ENCODE measurements at regions not wholly inside any gene's neighbourhood (a gene's known extent, or its start where the extent isn't known, plus 50 kb on each side); places are given as distances from the start of the nearest gene placed in this dataset.

- no peak for DNase-seq
Measured at GRCh38 chr9:14560194-14560593, 133.0 kb downstream of the ZDHHC21 start.

- DNase-seq = peak; percentile 81
Measured at GRCh38 chr9:14554886-14555285, 138.3 kb downstream of the ZDHHC21 start.

- no peak for DNase-seq
Measured at GRCh38 chr9:14547245-14548060, 145.8 kb downstream of the ZDHHC21 start.

DNA sequence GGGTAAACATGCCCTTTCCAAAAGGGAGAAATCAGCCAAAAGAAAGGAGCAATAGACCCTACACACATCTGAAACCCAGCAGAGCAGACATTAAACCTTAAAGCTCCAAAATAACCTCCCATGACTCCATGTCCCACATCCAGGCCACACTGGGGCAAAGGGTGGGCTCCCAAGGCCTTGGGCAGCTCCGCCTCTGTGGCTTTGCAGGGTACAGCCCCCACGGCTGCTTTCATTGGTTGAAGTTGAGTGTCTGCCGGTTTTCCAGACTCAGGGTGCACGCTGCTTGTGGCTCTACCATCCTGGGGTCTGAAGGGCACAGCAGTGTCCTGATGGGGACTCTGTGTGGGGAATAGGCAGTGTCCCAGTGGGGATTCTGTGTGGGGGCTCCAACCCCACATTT, 146.5 kb downstream of the ZDHHC21 start:
- no peak for DNase-seq

GRCh38 chr9:14542071-14542470, 151.2 kb downstream of the ZDHHC21 start:
- DNase-seq = no peak

DNA sequence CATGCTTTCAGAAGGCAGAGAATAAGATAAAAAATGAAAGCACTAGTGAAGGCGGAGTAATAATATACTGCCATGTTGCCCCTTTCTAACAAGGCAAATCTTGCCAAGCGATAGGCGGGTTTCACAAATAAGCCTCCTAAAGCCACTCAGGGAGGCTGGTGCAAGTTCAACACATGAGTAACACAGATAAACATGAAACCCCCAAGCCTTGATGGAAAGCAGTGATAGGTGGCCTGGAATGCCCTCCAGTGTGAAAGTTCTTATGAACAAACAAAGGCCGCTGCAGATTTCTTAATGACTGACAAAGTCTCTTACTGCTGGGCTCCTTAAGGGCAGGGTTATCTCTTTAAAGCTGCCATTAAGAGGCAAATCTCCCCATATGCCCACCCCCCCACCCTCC, 154.7 kb downstream of the ZDHHC21 start:
- no peak for DNase-seq

GRCh38 chr9:14535161-14535955, 157.9 kb downstream of the ZDHHC21 start:
- no peak for DNase-seq

GRCh38 chr9:14533867-14534640, 159.2 kb downstream of the ZDHHC21 start:
- no peak for DNase-seq

DNA sequence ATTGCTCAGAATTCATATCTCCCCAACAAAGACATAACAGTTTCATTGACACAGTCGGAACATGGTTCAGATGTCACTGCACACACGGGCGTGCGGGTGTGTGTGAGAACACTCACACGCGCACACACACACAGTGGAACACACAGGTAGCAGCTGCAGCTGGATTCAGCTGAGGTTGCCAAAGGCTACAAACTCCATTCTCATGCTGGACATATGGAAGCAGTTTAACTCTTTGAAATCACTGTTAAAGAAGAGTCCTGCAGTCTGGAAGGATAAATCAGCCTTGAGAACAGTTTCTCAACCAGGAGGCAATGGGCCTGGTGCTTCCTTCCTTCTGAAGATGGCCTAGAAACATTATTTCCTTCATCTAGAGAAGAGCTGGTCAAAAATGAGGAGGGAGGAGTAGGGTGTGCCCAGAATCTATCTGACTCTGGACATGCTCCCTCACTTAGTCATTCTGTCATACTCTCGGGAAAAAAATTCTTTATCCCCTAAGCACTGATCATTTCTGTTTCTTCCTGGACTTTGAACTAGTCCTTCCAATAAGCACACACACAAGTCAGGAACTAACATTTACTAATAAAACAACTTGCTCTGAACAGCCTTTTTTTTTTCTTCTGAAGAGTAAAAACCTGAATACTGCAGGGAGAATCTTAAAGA, 160.6 kb downstream of the ZDHHC21 start:
- peak; percentile 60 for DNase-seq

- peak; percentile 36 for DNase-seq
Measured at GRCh38 chr9:14531341-14532269, 161.6 kb downstream of the ZDHHC21 start.

DNA sequence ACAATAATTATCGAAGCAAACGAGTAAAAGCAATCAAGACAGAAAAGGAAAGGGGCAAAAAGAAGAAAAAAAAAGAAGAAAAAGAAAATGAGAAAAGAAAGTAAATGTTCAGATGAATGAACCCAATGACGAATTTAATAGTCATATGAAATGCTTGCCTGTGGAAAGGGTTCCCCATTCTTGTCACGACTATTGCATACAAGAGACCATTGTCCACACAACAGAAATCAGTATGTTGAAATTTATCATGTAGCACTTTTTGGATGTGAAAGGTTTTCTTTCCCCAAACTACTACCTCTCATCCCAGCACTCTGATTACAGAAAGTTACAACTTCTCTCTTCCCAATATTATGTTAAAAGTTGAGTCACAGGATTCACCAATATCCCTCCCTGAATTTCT, 162.4 kb downstream of the ZDHHC21 start:
- DNase-seq = no peak

- peak; percentile 46 for DNase-seq
Measured at GRCh38 chr9:14530366-14530765, 162.9 kb downstream of the ZDHHC21 start.

DNA sequence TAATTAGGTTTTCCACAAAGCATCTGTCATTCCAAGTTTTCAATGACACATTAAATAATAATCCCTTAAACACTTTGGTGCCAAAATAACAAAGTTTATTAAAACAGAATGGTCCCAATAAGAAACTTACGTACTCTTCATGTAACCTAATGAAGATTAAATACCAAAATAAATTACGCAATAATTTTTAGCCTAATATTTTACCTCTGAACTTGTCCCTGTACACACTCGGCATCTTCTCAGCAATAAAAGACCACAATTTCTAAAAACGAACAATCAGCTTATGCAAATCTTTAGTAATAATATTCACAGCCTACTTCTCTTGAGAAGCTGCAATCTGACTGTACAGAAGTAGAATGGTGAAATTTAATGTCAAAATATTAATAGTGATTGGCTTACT, 163.6 kb downstream of the ZDHHC21 start:
- DNase-seq = no peak

DNA sequence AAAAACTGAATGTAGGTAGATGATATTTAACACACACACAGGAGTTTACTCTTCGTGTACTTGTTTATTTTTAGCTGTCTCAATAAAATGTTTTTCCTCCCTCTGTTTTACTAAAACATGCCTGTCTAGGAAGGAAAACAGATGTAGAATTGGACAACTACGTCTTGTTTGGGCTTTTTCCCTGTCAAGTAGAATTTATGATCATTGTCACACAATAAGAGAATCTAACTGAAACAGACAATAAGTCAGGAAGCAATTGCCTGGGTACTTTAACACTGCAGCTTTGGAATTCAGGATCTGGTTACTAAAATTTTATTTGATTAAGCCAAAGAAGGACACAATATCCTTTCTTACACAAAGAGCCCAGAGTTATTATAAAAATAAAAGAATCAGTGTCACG, 164.2 kb downstream of the ZDHHC21 start:
- DNase-seq = peak; percentile 53

DNA sequence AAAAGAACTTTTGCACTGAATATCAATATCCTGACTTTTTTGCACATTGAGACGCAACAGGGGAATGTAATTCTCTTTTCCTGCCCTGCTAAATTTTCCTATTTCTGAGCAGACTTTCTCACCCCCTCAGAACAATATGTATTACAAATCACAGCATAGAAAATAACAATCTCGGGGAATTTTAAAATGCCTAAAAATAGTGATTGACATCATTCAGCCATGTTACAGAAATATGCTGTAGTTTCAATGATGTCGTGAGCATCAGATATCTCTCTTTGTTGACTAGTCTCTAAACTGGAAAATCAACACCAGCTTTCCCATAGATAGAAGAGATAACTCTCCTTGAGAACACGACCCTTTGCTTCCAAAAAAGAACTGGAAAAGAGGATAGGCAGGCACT, 166.7 kb downstream of the ZDHHC21 start:
- no peak for DNase-seq

DNA sequence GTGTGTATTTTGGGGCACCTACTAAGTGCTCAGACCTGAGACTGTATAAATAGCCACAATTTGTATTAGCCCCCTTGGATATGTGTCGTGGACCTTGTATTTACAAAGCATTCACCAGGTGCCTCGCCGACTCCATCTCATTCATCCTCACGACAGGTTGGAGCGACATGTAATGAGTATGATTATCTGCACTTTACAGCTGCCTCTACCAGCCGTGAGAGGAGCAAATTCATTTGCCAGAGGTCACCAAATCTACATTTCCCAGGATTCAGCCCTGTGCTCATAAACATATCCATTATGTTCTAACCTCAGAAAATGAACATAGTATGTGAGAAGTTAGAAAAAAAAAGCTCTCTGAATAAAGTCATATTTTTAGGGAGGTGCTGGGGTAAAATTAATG, 167.4 kb downstream of the ZDHHC21 start:
- DNase-seq = no peak

GRCh38 chr9:14524873-14525515, 168.2 kb downstream of the ZDHHC21 start:
- peak; percentile 55 for DNase-seq

DNA sequence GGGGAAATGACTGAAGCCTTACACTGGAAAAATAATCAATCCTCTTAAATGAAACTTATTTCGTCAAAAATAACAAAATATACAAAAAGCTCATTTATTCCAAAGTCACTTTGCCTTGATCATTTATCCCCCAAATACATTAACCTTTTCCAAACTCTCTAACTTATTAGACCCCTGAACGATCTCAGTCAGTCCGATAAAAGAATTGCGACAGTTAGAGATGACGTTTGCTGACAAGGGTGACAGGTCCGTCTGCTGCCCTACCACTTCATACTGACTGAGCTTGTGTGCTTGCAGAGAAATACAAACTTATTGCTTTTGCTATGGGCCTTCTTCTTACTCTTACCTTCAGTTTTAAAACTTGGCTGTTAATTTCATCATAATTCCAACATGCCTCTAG, 169.7 kb downstream of the ZDHHC21 start:
- DNase-seq = no peak

DNA sequence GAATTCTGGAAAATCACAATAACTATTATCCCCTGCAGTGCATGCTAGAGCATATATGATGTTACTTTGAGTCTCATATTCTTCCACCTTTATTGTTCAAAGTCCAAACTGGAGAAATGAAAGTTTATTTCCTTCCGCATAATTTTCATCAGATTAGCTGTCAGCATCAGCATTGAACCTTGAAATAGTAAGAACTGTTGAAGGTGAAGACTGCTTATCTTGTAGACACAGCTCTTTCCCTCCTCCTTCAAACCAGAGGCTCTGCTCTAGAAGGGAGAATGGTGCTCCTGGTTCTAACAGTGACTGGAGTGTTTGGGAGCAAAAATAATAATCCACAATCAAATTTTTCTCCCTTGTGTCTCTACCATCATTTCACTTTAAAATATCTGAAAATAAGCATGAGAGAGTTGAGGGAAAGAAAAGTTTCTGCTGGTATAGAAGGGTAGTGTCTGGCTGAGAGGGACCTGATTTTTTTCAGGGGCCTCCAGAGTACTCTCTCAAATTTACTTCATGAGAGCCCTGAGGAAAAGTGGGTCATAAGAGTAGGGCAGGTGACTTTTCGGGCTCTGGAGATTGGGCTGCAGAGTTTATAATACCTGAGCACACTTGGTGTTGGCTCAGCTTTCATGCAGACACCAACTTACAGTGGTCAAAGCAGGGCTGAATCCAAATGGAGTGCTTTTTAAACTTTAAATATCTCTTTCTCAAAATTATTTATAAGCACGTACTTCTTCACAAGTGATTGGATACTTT, 170.4 kb downstream of the ZDHHC21 start:
- no peak for DNase-seq

GRCh38 chr9:14520341-14520740, 172.9 kb downstream of the ZDHHC21 start:
- DNase-seq = no peak
